ENCODE measurements at regions not wholly inside any gene's neighbourhood (a gene's known extent, or its start where the extent isn't known, plus 50 kb on each side); places are given as distances from the start of the nearest gene placed in this dataset.
"Not testable (repeated sequence)": the region's sequence is repeated elsewhere in the genome, so short reads cannot be mapped to it uniquely, and the experiment has no call there.

GRCh38 chrX:131650637-131651410 is 107.0 kb downstream of the OR13H1 start:
- FAIRE-seq (no peak), DNase-seq (ENCODE audit: insufficient read length, low spot score) (no peak)
- TF ChIP-seq CTCF (IDR thresholded peaks at IDR 0.05; ENCODE audit: insufficient read depth, missing control alignments): no peak

DNA sequence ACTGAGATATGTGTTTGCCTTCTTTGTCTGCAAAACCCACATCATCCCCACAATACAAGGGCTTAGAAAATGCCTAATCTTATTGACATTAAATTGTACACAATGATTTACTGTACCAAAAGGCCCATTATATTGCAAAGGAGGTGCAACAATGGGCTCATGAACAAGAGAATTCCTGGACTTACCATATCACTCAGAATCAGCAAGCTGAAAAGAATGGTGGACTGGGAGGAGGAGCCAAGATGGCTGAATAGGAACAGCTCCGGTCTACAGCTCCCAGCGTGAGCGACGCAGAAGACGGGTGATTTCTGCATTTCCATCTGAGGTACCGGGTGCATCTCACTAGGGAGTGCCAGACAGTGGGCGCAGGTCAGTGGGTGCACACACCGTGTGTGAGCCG is 119.9 kb downstream of the OR13H1 start:
- not testable (repeated sequence) for FAIRE-seq; DNase-seq (ENCODE audit: insufficient read length, low spot score)

DNA sequence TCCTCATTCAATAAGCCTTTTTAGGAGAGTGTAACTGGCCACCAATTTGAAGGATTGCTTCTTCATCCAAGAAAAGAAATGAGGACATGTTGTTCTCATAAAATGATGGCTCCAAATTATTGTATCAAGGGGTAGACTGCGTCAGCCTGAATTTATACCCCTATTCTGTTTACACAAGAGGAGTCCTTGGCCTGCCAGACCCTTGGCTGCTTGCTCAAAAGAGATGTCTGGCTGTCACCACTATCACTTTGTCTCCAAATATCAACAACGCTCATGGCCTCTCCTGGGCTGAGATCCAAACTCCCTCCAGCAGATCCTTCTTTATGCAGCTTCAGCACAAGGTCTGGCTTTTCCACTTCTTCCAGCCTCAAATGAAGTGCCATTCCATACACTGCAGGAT is 127.9 kb downstream of the OR13H1 start:
- TF ChIP-seq CTCF (IDR thresholded peaks at IDR 0.05; ENCODE audit: insufficient read depth, missing control alignments): no peak
- FAIRE-seq (no peak), DNase-seq (ENCODE audit: insufficient read length, low spot score) (no peak)

GRCh38 chrX:131675596-131676194 is 131.8 kb downstream of the OR13H1 start:
- no peak for DNase-seq (ENCODE audit: insufficient read length, low spot score)
- TF ChIP-seq CTCF (IDR thresholded peaks at IDR 0.05; ENCODE audit: insufficient read depth, missing control alignments): peak; percentile 33
- FAIRE-seq: peak; percentile 94

- DNase-seq (ENCODE audit: insufficient read length, low spot score): peak; percentile 16
- TF ChIP-seq CTCF (IDR thresholded peaks at IDR 0.05; ENCODE audit: insufficient read depth, missing control alignments): peak; percentile 41
- peak; percentile 35 for FAIRE-seq
Observed at GRCh38 chrX:131677655-131678628, 134.1 kb downstream of the OR13H1 start.

DNA sequence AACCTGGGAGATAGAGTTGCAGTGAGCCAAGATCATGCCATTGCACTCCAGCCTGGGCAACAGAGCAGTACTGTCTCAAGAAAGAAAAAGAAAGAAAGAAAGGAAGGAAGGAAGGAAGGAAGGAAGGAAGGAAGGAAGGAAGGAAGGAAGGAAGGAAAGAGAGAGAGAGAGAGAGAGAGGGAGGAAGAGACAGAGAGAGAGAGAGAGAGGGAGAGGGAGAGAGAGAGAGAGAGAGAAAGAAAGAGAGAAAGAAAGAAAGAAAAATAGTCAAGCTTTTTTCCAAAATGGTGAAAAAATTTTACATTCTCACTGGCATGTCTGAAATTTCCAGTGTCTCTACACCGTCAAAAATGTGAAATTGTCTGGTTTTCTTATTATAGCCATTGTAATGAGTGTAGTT is 138.9 kb downstream of the OR13H1 start:
- FAIRE-seq; DNase-seq (ENCODE audit: insufficient read length, low spot score): not testable (repeated sequence)

- no peak for DNase-seq (ENCODE audit: insufficient read length, low spot score)
- TF ChIP-seq CTCF (IDR thresholded peaks at IDR 0.05; ENCODE audit: insufficient read depth, missing control alignments): no peak
- FAIRE-seq: no peak
Observed at GRCh38 chrX:131693359-131693758, 149.5 kb downstream of the OR13H1 start.

- FAIRE-seq; DNase-seq (ENCODE audit: insufficient read length, low spot score): not testable (repeated sequence)
Observed at GRCh38 chrX:131696989-131697388, 153.1 kb downstream of the OR13H1 start.
